ENCODE measurements at regions not wholly inside any gene's neighbourhood (a gene's known extent, or its start where the extent isn't known, plus 50 kb on each side); places are given as distances from the start of the nearest gene placed in this dataset.

DNA sequence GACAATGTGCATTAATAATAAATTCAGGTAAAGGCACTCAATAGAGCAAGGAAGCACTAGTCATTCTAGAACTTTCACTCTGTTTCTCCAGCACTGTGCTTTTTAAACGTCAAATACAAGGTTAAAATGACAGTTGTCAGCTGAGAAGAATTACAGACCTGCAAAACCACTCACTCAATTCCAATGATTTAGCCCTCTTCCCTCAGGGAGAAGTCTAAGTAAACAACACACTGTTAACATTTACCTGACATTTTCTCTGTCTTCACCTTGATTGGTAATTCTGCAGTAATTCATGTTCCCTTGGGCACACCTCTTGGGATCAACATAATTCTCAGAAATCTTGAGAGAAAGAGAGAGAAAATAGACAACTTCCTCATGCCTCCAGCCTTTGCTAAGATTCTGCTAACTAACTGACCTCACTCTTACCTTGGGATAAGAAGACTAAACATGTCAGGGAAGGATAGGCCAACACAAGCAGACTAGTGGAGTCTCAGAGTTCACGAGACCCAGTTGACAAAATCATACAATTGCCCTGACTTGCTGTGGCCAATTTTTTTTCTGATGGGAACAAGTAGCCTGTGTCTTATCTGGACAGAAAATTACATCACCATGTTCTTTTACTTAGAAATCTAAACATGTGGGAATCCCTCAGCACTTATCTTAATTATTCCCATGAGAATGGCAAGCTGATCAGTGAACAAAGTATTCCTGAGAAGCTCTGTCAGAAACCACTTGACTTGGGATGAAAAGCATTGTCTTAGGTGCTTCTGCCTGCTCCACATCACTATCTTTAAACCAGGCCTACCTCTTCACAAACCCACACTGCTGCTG, 516.8 kb upstream of the FAT3 start:
- H3K36me3 Mint-ChIP-seq: no peaks in the 10 kb centered on the region
- TF ChIP-seq CTCF (IDR thresholded peaks at IDR 0.05): no peak

GRCh38 chr11:91703042-91703441, 521.6 kb upstream of the FAT3 start:
- 73% methylated on average over 1 of the region's 1 CpG for WGBS (ENCODE audit: insufficient coverage)
- DNase-seq (no peak), ATAC-seq (no peak)
- H3K4me3 Mint-ChIP-seq: no peak overlapping the region
- no peak overlapping the region for H3K27ac Mint-ChIP-seq
- Histone ChIP-seq H3K27me3 (ENCODE audit: control insufficient read depth, insufficient read depth, low read length) (no peaks in the 10 kb centered on the region), H3K9me3 (ENCODE audit: control insufficient read depth, insufficient read depth, low read length) (no peaks in the 10 kb centered on the region), H3K27ac (ENCODE audit: low read length) (no peak overlapping the region), H3K4me3 (ENCODE audit: low read length) (no peak overlapping the region), H3K36me3 (ENCODE audit: control insufficient read depth, insufficient read depth, low read length) (no peaks in the 10 kb centered on the region), H3K4me1 (ENCODE audit: control insufficient read depth, insufficient read depth, low read length) (no peaks in the 10 kb centered on the region)
- no peaks in the 10 kb centered on the region for H3K4me1 Mint-ChIP-seq
- TF ChIP-seq CTCF (IDR thresholded peaks at IDR 0.05): no peak
- H3K27me3 Mint-ChIP-seq (ENCODE audit: low read depth in 2 of 2): no peaks in the 10 kb centered on the region
- H3K36me3 Mint-ChIP-seq: no peaks in the 10 kb centered on the region
- intact Hi-C loops (cut with micrococcal nuclease): no loop called here
- H3K9me3 Mint-ChIP-seq: peaks cover 8% of the 10 kb centered on the region in 2 donors

More for the DNA sequence above, 516.8 kb upstream of the FAT3 start:
- no peaks in the 10 kb centered on the region for H3K9me3 ChIP-seq (ENCODE audit: control insufficient read depth, insufficient read depth, low read length)
- no peaks in the 10 kb centered on the region for H3K4me1 ChIP-seq (ENCODE audit: control insufficient read depth, insufficient read depth, low read length)
- Mint-ChIP-seq H3K27me3 (ENCODE audit: low read depth in 2 of 2) (no peaks in the 10 kb centered on the region), H3K4me1 (no peaks in the 10 kb centered on the region), H3K9me3 (peaks cover 14 to 15% of the 10 kb centered on the region in 2 donors), H3K4me3 (no peak overlapping the region), H3K27ac (no peak overlapping the region)
- ATAC-seq (no peak), DNase-seq (no peak)
- H3K27ac ChIP-seq (ENCODE audit: low read length): no peak overlapping the region
- H3K4me3 ChIP-seq (ENCODE audit: low read length): no peak overlapping the region
- WGBS (ENCODE audit: insufficient coverage): 59% methylated on average over 2 of the region's 2 CpGs
- no peaks in the 10 kb centered on the region for H3K27me3 ChIP-seq (ENCODE audit: control insufficient read depth, insufficient read depth, low read length)
- H3K36me3 ChIP-seq (ENCODE audit: control insufficient read depth, insufficient read depth, low read length): no peaks in the 10 kb centered on the region
- intact Hi-C loops (cut with micrococcal nuclease): no loop called here

- no peak for DNase-seq
- Histone ChIP-seq H3K27me3 (ENCODE audit: control insufficient read depth, insufficient read depth, low read length) (no peaks in the 10 kb centered on the region), H3K27ac (ENCODE audit: low read length) (no peak overlapping the region), H3K4me1 (ENCODE audit: control insufficient read depth, insufficient read depth, low read length) (no peaks in the 10 kb centered on the region), H3K4me3 (ENCODE audit: low read length) (no peak overlapping the region), H3K9me3 (ENCODE audit: control insufficient read depth, insufficient read depth, low read length) (no peaks in the 10 kb centered on the region), H3K36me3 (ENCODE audit: control insufficient read depth, insufficient read depth, low read length) (no peaks in the 10 kb centered on the region)
- Mint-ChIP-seq H3K27me3 (ENCODE audit: low read depth in 2 of 2) (no peaks in the 10 kb centered on the region), H3K27ac (no peak overlapping the region), H3K4me1 (no peaks in the 10 kb centered on the region), H3K36me3 (peaks cover 6% of the 10 kb centered on the region), H3K9me3 (peaks cover 12% of the 10 kb centered on the region in 2 donors), H3K4me3 (no peak overlapping the region)
- intact Hi-C loops (cut with micrococcal nuclease): no loop called here
- ATAC-seq: no peak
- 100% methylated on average over 2 of the region's 2 CpGs for WGBS (ENCODE audit: insufficient coverage)
- no peak for TF ChIP-seq CTCF (IDR thresholded peaks at IDR 0.05)
Measured at GRCh38 chr11:91700854-91701253, 523.8 kb upstream of the FAT3 start.

- intact Hi-C loops (cut with micrococcal nuclease): no loop called here
- no peak for ATAC-seq
- H3K36me3 Mint-ChIP-seq: peaks cover 6% of the 10 kb centered on the region
- no peaks in the 10 kb centered on the region for H3K4me1 Mint-ChIP-seq
- peaks cover 13 to 18% of the 10 kb centered on the region in 2 donors for H3K9me3 Mint-ChIP-seq
- no peak overlapping the region for H3K27ac Mint-ChIP-seq
- H3K27me3 ChIP-seq (ENCODE audit: control insufficient read depth, insufficient read depth, low read length): no peaks in the 10 kb centered on the region
- no peaks in the 10 kb centered on the region for H3K27me3 Mint-ChIP-seq (ENCODE audit: low read depth in 2 of 2)
- TF ChIP-seq CTCF (IDR thresholded peaks at IDR 0.05): no peak
- H3K4me3 ChIP-seq (ENCODE audit: low read length): no peak overlapping the region
- no peaks in the 10 kb centered on the region for H3K4me1 ChIP-seq (ENCODE audit: control insufficient read depth, insufficient read depth, low read length)
- no peak overlapping the region for H3K27ac ChIP-seq (ENCODE audit: low read length)
- DNase-seq: no peak
- H3K4me3 Mint-ChIP-seq: no peak overlapping the region
- no peaks in the 10 kb centered on the region for H3K9me3 ChIP-seq (ENCODE audit: control insufficient read depth, insufficient read depth, low read length)
- no peaks in the 10 kb centered on the region for H3K36me3 ChIP-seq (ENCODE audit: control insufficient read depth, insufficient read depth, low read length)
- 69% methylated on average over 2 of the region's 2 CpGs for WGBS (ENCODE audit: insufficient coverage)
Measured at GRCh38 chr11:91698845-91699244, 525.8 kb upstream of the FAT3 start.

Data from natural killer cell (primary cell).